Endodermal cell (in vitro differentiated cells): ENCODE measurements at regions not wholly inside any gene's neighbourhood (a gene's known extent, or its start where the extent isn't known, plus 50 kb on each side); places are given as distances from the start of the nearest gene placed in this dataset.

Experiments used
- DNase-seq: peaks from one replicate; pipeline ENCODE4 v3.0.0-alpha.2; 2017
- H3K27ac ChIP-seq: 2 replicates; pipeline ENCODE4 v1.5.1; 2013; ENCODE audit warnings: mild to moderate bottlenecking, low read depth, low read length, moderate library complexity
- H3K27me3 ChIP-seq: 2 replicates; pipeline ENCODE4 v1.6.1; 2013; ENCODE audit warnings: mild to moderate bottlenecking, low read length, moderate library complexity; ENCODE audit not compliant: insufficient read depth, control insufficient read depth, poor library complexity, severe bottlenecking
- H3K36me3 ChIP-seq: 2 replicates; pipeline ENCODE4 v1.7.0; 2013; ENCODE audit warnings: mild to moderate bottlenecking, low read length, moderate library complexity; ENCODE audit not compliant: control insufficient read depth, insufficient read depth
- H3K4me1 ChIP-seq: one replicate; pipeline ENCODE4 v1.7.0; 2013; ENCODE audit warnings: low read length; ENCODE audit not compliant: control insufficient read depth, insufficient read depth
- H3K4me3 ChIP-seq: 2 replicates; pipeline ENCODE4 v1.5.1; 2013; ENCODE audit warnings: mild to moderate bottlenecking, low read length, moderate library complexity
- H3K9ac ChIP-seq: 2 replicates; pipeline ENCODE4 v1.6.1; 2013; ENCODE audit warnings: mild to moderate bottlenecking, low read length, moderate library complexity; ENCODE audit not compliant: poor library complexity, severe bottlenecking; ENCODE audit errors: extremely low read depth
- H3K9me3 ChIP-seq: 2 replicates; pipeline ENCODE4 v1.6.1; 2013; ENCODE audit warnings: mild to moderate bottlenecking, low read length, moderate library complexity; ENCODE audit not compliant: control insufficient read depth
- H3K27ac Mint-ChIP-seq: 2 replicates; pipeline ENCODE4 v1.8.0; 2020; ENCODE audit warnings: mixed read lengths
- H3K27me3 Mint-ChIP-seq: 2 replicates; pipeline ENCODE4 v1.8.0; 2021; ENCODE audit warnings: mild to moderate bottlenecking, mixed read lengths; ENCODE audit not compliant: insufficient read depth
- H3K36me3 Mint-ChIP-seq: 2 replicates; pipeline ENCODE4 v1.8.0; 2020; ENCODE audit warnings: low read depth, mixed read lengths
- H3K4me1 Mint-ChIP-seq: 2 replicates; pipeline ENCODE4 v1.8.0; 2020; ENCODE audit warnings: mixed read lengths
- H3K4me3 Mint-ChIP-seq: 2 replicates; pipeline ENCODE4 v1.8.0; 2020; ENCODE audit warnings: mild to moderate bottlenecking, moderate library complexity, mixed read lengths
- H3K9me3 Mint-ChIP-seq: 2 replicates; pipeline ENCODE4 v1.8.0; 2020; ENCODE audit warnings: mild to moderate bottlenecking, mixed read lengths
- CTCF ChIP-seq: fragments of 200-600 bp; sonication (generic); conservative IDR thresholded peaks from 2 replicates; pipeline ENCODE4 v1.5.0; 2021; ENCODE audit warnings: antibody characterized with exemption, mild to moderate bottlenecking
- WGBS, 2 experiments: methylation state at CpG; one replicate each; pipeline versions ENCODE4 v1.1.5 to v1.1.7; 2013; ENCODE audit warnings: missing lambda C conversion rate in 2 of 2, mixed read lengths in 1 of 2; ENCODE audit not compliant: insufficient coverage in 1 of 2, insufficient read length in 1 of 2; 5-methylcytosine and 5-hydroxymethylcytosine counted together

GRCh38 chr7:125412890-125413665, 483.5 kb upstream of the POT1 start:
- no peaks in the 10 kb centered on the region for H3K4me1 Mint-ChIP-seq
- peaks cover 21% of the 10 kb centered on the region for H3K27me3 Mint-ChIP-seq
- H3K9ac ChIP-seq = no peak overlapping the region
- H3K4me1 ChIP-seq = no peaks in the 10 kb centered on the region
- peaks cover 7% of the 10 kb centered on the region for H3K36me3 ChIP-seq
- peaks cover 51% of the 10 kb centered on the region for H3K9me3 Mint-ChIP-seq
- no peak overlapping the region for H3K4me3 ChIP-seq
- no peak overlapping the region for H3K27ac ChIP-seq
- no peak for DNase-seq
- H3K4me3 Mint-ChIP-seq = no peak overlapping the region
- no peaks in the 10 kb centered on the region for H3K27me3 ChIP-seq
- peaks cover 38% of the 10 kb centered on the region for H3K9me3 ChIP-seq
- TF ChIP-seq CTCF = no peak
- H3K36me3 Mint-ChIP-seq = peaks cover 53% of the 10 kb centered on the region
- no peak overlapping the region for H3K27ac Mint-ChIP-seq
- 73% methylated on average over 2 of the region's 2 CpGs; no CpG with 5 or more reads in 1 of the 2 experiments for WGBS, 2 experiments

GRCh38 chr7:125409921-125410320, 480.3 kb upstream of the POT1 start:
- H3K9ac ChIP-seq = no peak overlapping the region
- DNase-seq = no peak
- peaks cover 15% of the 10 kb centered on the region for H3K4me1 Mint-ChIP-seq
- TF ChIP-seq CTCF = no peak
- peaks cover 25% of the 10 kb centered on the region for H3K9me3 Mint-ChIP-seq
- no peaks in the 10 kb centered on the region for H3K27me3 ChIP-seq
- no peak overlapping the region for H3K27ac ChIP-seq
- no peak overlapping the region for H3K4me3 ChIP-seq
- peaks cover 24% of the 10 kb centered on the region for H3K27me3 Mint-ChIP-seq
- peaks cover 7% of the 10 kb centered on the region for H3K36me3 ChIP-seq
- H3K9me3 ChIP-seq = peaks cover 18% of the 10 kb centered on the region
- peaks cover 41% of the 10 kb centered on the region for H3K36me3 Mint-ChIP-seq
- H3K27ac Mint-ChIP-seq = no peak overlapping the region
- no peak overlapping the region for H3K4me3 Mint-ChIP-seq
- no peaks in the 10 kb centered on the region for H3K4me1 ChIP-seq

- Mint-ChIP-seq H3K4me1 (peaks cover 17% of the 10 kb centered on the region), H3K9me3 (peaks cover 12% of the 10 kb centered on the region), H3K27me3 (peaks cover 25% of the 10 kb centered on the region), H3K4me3 (no peak overlapping the region), H3K36me3 (peaks cover 24% of the 10 kb centered on the region), H3K27ac (no peak overlapping the region)
- H3K4me3 ChIP-seq = no peak overlapping the region
- WGBS, 2 experiments = 91% methylated on average over 1 of the region's 1 CpG; no CpG with 5 or more reads in 1 of the 2 experiments
- H3K36me3 ChIP-seq = peaks cover 3% of the 10 kb centered on the region
- no peak overlapping the region for H3K27ac ChIP-seq
- peaks cover 4% of the 10 kb centered on the region for H3K9me3 ChIP-seq
- H3K4me1 ChIP-seq = no peaks in the 10 kb centered on the region
- no peak for TF ChIP-seq CTCF
- no peak for DNase-seq
- no peaks in the 10 kb centered on the region for H3K27me3 ChIP-seq
- no peak overlapping the region for H3K9ac ChIP-seq
These were observed 476.5 kb upstream of the POT1 start for GRCh38 chr7:125406111-125406510.
